ENCODE measurements at regions not wholly inside any gene's neighbourhood (a gene's known extent, or its start where the extent isn't known, plus 50 kb on each side); places are given as distances from the start of the nearest gene placed in this dataset.

DNA sequence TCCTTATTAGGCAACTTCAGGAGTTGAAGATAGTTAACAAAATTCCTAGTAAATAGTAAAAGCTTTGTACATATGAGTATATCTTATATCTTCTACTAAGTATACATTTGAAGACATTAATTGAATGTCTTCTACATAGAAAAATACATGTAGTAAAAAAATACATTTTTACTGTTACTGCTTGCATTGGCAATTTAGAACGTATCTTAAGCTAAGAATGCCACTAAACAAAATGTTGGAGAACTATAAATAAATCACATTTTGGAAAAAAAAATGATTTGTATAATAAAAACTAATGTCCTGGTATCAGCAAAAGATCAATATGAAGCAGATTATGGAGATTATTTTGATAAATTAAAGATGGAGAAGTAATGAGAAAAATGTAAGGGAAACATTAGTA is 434.2 kb upstream of the SLC8A1 start:
- no peak for DNase-seq
- no peak overlapping the region for H2AFZ ChIP-seq

GRCh38 chr2:40886655-40887054 is 434.8 kb upstream of the SLC8A1 start:
- intact Hi-C loops (cut with micrococcal nuclease; ENCODE audit: unreplicated experiment): no loop called here
- Histone ChIP-seq H3K36me3 (ENCODE audit: low read depth) (no peaks in the 10 kb centered on the region), H3K9me3 (ENCODE audit: insufficient read depth, low read depth) (no peaks in the 10 kb centered on the region), H3K27ac (no peak overlapping the region), H3K9me2 (ENCODE audit: insufficient read depth) (0 out of 2 replicates have a peak, but pooled peaks cover 9% of the 10 kb centered on the region), H2AFZ (no peak overlapping the region), H3K4me1 (replicated peaks; ENCODE audit: insufficient read depth) (no peaks in the 10 kb centered on the region), H3K79me2 (ENCODE audit: low read depth) (no peaks in the 10 kb centered on the region), H4K20me1 (ENCODE audit: insufficient read depth) (no peaks in the 10 kb centered on the region), H3F3A (ENCODE audit: insufficient read depth, low read depth) (no peaks in the 10 kb centered on the region), H3K4me3 (no peak overlapping the region), H3K27me3 (ENCODE audit: insufficient read depth, low read depth) (no peaks in the 10 kb centered on the region), H3K4me2 (no peak overlapping the region)
- ChIA-PET CTCF (no interaction called here), POLR2A (ENCODE audit: unreplicated experiment) (interaction anchor here (0.6 kb wide), 1 partner anchor 108 kb away, joined by 7 read pairs; no protein-coding TSS in a partner anchor)
- TF ChIP-seq EZH2 (IDR thresholded peaks at IDR 0.05; ENCODE audit: low read depth): no peak
- TF ChIP-seq, protein P1, sequence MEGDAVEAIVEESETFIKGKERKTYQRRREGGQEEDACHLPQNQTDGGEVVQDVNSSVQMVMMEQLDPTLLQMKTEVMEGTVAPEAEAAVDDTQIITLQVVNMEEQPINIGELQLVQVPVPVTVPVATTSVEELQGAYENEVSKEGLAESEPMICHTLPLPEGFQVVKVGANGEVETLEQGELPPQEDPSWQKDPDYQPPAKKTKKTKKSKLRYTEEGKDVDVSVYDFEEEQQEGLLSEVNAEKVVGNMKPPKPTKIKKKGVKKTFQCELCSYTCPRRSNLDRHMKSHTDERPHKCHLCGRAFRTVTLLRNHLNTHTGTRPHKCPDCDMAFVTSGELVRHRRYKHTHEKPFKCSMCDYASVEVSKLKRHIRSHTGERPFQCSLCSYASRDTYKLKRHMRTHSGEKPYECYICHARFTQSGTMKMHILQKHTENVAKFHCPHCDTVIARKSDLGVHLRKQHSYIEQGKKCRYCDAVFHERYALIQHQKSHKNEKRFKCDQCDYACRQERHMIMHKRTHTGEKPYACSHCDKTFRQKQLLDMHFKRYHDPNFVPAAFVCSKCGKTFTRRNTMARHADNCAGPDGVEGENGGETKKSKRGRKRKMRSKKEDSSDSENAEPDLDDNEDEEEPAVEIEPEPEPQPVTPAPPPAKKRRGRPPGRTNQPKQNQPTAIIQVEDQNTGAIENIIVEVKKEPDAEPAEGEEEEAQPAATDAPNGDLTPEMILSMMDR (conservative IDR thresholded peaks at IDR 0.05): no peak
- no peak for DNase-seq
- no TSS peak for BruUV-seq (replicated peaks)

More for the DNA sequence above, 434.2 kb upstream of the SLC8A1 start:
- H3K9me3 ChIP-seq (ENCODE audit: insufficient read depth, low read depth): no peaks in the 10 kb centered on the region
- TF ChIP-seq, protein P1 (conservative IDR thresholded peaks at IDR 0.05): no peak
- no peak for TF ChIP-seq EZH2 (IDR thresholded peaks at IDR 0.05; ENCODE audit: low read depth)
- 0 out of 2 replicates have a peak, but pooled peaks cover 9% of the 10 kb centered on the region for H3K9me2 ChIP-seq (ENCODE audit: insufficient read depth)
- no peaks in the 10 kb centered on the region for H3K79me2 ChIP-seq (ENCODE audit: low read depth)
- H4K20me1 ChIP-seq (ENCODE audit: insufficient read depth): no peaks in the 10 kb centered on the region
- no peaks in the 10 kb centered on the region for H3F3A ChIP-seq (ENCODE audit: insufficient read depth, low read depth)
- intact Hi-C loops (cut with micrococcal nuclease; ENCODE audit: unreplicated experiment): no loop called here
- H3K27ac ChIP-seq: no peak overlapping the region
- H3K4me3 ChIP-seq: no peak overlapping the region
- CTCF ChIA-PET: no interaction called here
- no TSS peak for BruUV-seq (replicated peaks)
- POLR2A ChIA-PET (ENCODE audit: unreplicated experiment): interaction anchor here (0.6 kb wide), 1 partner anchor 109 kb away, joined by 7 read pairs; no protein-coding TSS in a partner anchor
- H3K4me2 ChIP-seq: no peak overlapping the region
- H3K4me1 ChIP-seq (replicated peaks; ENCODE audit: insufficient read depth): no peaks in the 10 kb centered on the region
- no peaks in the 10 kb centered on the region for H3K36me3 ChIP-seq (ENCODE audit: low read depth)
- no peaks in the 10 kb centered on the region for H3K27me3 ChIP-seq (ENCODE audit: insufficient read depth, low read depth)

DNA sequence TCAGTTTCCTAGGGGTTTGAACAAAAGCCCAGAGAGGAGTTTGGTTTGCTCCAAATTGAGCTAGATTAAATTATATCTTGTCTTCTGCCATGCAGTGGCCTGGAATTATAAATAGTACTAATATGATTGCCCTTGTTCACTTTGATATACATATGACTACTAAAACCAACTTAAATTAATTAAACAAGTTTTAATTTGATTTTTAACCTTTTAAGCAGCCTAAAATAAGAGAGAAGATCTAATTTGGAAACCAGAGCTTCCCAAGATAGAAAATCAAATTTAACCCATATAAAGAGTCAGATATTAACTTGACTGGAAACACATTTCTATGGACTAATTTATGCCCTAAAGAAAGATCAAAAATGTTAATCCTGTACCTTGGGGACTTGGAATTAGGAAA is 444.5 kb upstream of the SLC8A1 start:
- no peaks in the 10 kb centered on the region for H3K4me1 ChIP-seq (replicated peaks; ENCODE audit: insufficient read depth)
- peaks cover 3% of the 10 kb centered on the region; the same call in 1 of the 2 replicates for H3K9me2 ChIP-seq (ENCODE audit: insufficient read depth)
- H3F3A ChIP-seq (ENCODE audit: insufficient read depth, low read depth): no peaks in the 10 kb centered on the region
- no peak overlapping the region for H3K27ac ChIP-seq
- no peak for DNase-seq
- H3K27me3 ChIP-seq (ENCODE audit: insufficient read depth, low read depth): no peaks in the 10 kb centered on the region
- no peak overlapping the region for H3K4me2 ChIP-seq
- ChIA-PET CTCF (no interaction called here), POLR2A (ENCODE audit: unreplicated experiment) (interaction anchor here (0.6 kb wide), 2 partner anchors 292 to 454 kb away, joined by 3 to 5 read pairs; no protein-coding TSS in a partner anchor)
- intact Hi-C loops (cut with micrococcal nuclease; ENCODE audit: unreplicated experiment): no loop called here
- TF ChIP-seq, protein P1 (conservative IDR thresholded peaks at IDR 0.05): no peak
- no peak for TF ChIP-seq EZH2 (IDR thresholded peaks at IDR 0.05; ENCODE audit: low read depth)
- H4K20me1 ChIP-seq (ENCODE audit: insufficient read depth): no peaks in the 10 kb centered on the region
- BruUV-seq (replicated peaks): no TSS peak
- H2AFZ ChIP-seq: no peak overlapping the region
- no peaks in the 10 kb centered on the region for H3K79me2 ChIP-seq (ENCODE audit: low read depth)
- no peak overlapping the region for H3K4me3 ChIP-seq
- no peaks in the 10 kb centered on the region for H3K9me3 ChIP-seq (ENCODE audit: insufficient read depth, low read depth)
- H3K36me3 ChIP-seq (ENCODE audit: low read depth): no peaks in the 10 kb centered on the region

All from PC-9 (cell line).